ENCODE measurements at regions not wholly inside any gene's neighbourhood (a gene's known extent, or its start where the extent isn't known, plus 50 kb on each side); places are given as distances from the start of the nearest gene placed in this dataset.

GRCh38 chr4:7130621-7131211 is 61.6 kb upstream of the SORCS2 start:
- TF ChIP-seq EZH2phosphoT487 (IDR thresholded peaks at IDR 0.05; ENCODE audit: borderline replicate concordance, low read length): no peak
- no peak for TF ChIP-seq EZH2 (IDR thresholded peaks at IDR 0.05; ENCODE audit: low read length, unreplicated experiment)

All from PC-3 (cell line).